Breast epithelium (tissue), 3 donors: ENCODE measurements at regions not wholly inside any gene's neighbourhood (a gene's known extent, or its start where the extent isn't known, plus 50 kb on each side); places are given as distances from the start of the nearest gene placed in this dataset.

Experiments used
- POLR2A ChIP-seq: fragments of 450-650 bp; IDR thresholded peaks from one replicate; pipeline ENCODE4 v1.6.1; 2016; ENCODE audit warnings: antibody characterized with exemption, mild to moderate bottlenecking, moderate library complexity
- POLR2AphosphoS5 ChIP-seq, 3 donors: sonication (generic); formaldehyde crosslinking; IDR thresholded peaks; one replicate each; pipeline ENCODE4 v1.6.1; 2017; ENCODE audit warnings: antibody characterized with exemption in 3 of 3
- TF ChIP-seq, protein P1 (sequence below), 3 donors: fragments of 450-650 bp; IDR thresholded peaks; one replicate each; pipeline ENCODE4 v1.5.1; 2016 to 2017; ENCODE audit warnings: antibody characterized with exemption in 3 of 3, mild to moderate bottlenecking in 3 of 3, moderate library complexity in 3 of 3

DNA sequence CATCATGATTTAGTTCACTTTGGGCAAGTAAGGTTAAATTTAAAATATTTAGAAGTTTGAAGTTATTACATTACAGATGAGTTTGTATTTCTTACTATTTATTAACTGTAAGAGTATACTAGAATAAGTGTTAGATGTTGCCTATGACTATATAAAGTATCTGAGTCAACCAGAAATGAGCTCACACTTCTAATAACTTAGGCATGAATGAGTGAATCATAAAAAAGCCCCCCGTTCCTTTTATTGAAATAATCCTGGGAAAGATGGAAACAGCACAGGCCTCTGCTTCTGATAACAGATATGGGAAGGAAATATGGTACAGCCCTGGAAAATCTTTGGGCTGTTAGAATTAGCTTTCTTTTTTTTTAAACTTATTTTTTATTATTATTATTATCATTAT lies 66.6 kb upstream of the TGFBR2 start:
- TF ChIP-seq POLR2A, result no peak
- TF ChIP-seq, protein P1, sequence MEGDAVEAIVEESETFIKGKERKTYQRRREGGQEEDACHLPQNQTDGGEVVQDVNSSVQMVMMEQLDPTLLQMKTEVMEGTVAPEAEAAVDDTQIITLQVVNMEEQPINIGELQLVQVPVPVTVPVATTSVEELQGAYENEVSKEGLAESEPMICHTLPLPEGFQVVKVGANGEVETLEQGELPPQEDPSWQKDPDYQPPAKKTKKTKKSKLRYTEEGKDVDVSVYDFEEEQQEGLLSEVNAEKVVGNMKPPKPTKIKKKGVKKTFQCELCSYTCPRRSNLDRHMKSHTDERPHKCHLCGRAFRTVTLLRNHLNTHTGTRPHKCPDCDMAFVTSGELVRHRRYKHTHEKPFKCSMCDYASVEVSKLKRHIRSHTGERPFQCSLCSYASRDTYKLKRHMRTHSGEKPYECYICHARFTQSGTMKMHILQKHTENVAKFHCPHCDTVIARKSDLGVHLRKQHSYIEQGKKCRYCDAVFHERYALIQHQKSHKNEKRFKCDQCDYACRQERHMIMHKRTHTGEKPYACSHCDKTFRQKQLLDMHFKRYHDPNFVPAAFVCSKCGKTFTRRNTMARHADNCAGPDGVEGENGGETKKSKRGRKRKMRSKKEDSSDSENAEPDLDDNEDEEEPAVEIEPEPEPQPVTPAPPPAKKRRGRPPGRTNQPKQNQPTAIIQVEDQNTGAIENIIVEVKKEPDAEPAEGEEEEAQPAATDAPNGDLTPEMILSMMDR (IDR thresholded peaks at IDR 0.05), result no peak
- no peak for TF ChIP-seq POLR2AphosphoS5 (IDR thresholded peaks at IDR 0.05)
